Activated naive CD4-positive, alpha-beta T cell treated with Interleukin-2 at 50 U/mL for 16 hours (primary cell): ENCODE measurements at regions not wholly inside any gene's neighbourhood (a gene's known extent, or its start where the extent isn't known, plus 50 kb on each side); places are given as distances from the start of the nearest gene placed in this dataset.
A peak's percentile ranks its signal among the peaks of the same experiment; 100 is the strongest.

Source experiments
- DNase-seq: peaks from one replicate; pipeline ENCODE4 v3.0.0-alpha.2; 2020

GRCh38 chr1:235925016-235925415 is 58.3 kb upstream of the LYST start:
- no peak for DNase-seq

- no peak for DNase-seq
These were observed 56.8 kb upstream of the LYST start for GRCh38 chr1:235923466-235924021.

- DNase-seq: no peak
These were observed 54.1 kb upstream of the LYST start for GRCh38 chr1:235920596-235921375.

- DNase-seq: no peak
These were observed 53.2 kb upstream of the LYST start for GRCh38 chr1:235919833-235920441.

- DNase-seq: no peak
These were observed 52.6 kb upstream of the LYST start for GRCh38 chr1:235919127-235919832.

- no peak for DNase-seq
These were observed 51.8 kb upstream of the LYST start for GRCh38 chr1:235918465-235918864.

- no peak for DNase-seq
These were observed 51.3 kb upstream of the LYST start for GRCh38 chr1:235918032-235918431.

- DNase-seq: peak; percentile 72
These were observed 50.6 kb upstream of the LYST start for GRCh38 chr1:235917267-235917811.
